Endothelial cell of umbilical vein (primary cell): ENCODE measurements at regions not wholly inside any gene's neighbourhood (a gene's known extent, or its start where the extent isn't known, plus 50 kb on each side); places are given as distances from the start of the nearest gene placed in this dataset.

Experiments
- BruUV-seq: library from RNA; stranded (reverse); fragments of 400-500 nt; replicated peaks from 2 replicates; lab custom pipeline; 2021; lab: Mats Ljungman, UMichigan
- CTCF ChIA-PET: fragments of 300-600, 350-600 bp; sonication (Branson Sonifier 250); formaldehyde crosslinking; loops from one replicate; lab custom pipeline; 2021; ENCODE audit warnings: antibody characterized with exemption, inconsistent platforms; lab: Charles Lee
- POLR2A ChIA-PET: fragments of 300-600, 350-600 bp; sonication (Branson Sonifier 250); formaldehyde crosslinking; loops from one replicate; lab custom pipeline; 2021; ENCODE audit warnings: antibody characterized with exemption, inconsistent platforms; lab: Charles Lee
- DNase-seq: peaks from one replicate; pipeline ENCODE4 v3.0.0-alpha.2; 2011; ENCODE audit warnings: low read depth, low spot score
- FAIRE-seq: peaks from 2 replicates; lab custom pipeline; 2011; peaks lifted over from hg19 to GRCh38; lab: Jason Lieb, UNC
- H2AFZ ChIP-seq: 2 replicates; pipeline ENCODE4 v1.6.0; 2012; ENCODE audit warnings: low read depth, low read length, control low read depth, inconsistent platforms
- H3K27ac ChIP-seq: 2 replicates; pipeline ENCODE4 v1.5.1; 2011; ENCODE audit warnings: low read depth, mild to moderate bottlenecking, control low read depth, low read length, moderate library complexity; ENCODE audit not compliant: insufficient read depth
- H3K27me3 ChIP-seq, 2 experiments: 2 replicates each; pipeline versions ENCODE4 v1.6.0 to v1.6.1; 2011; ENCODE audit warnings: low read length in 2 of 2, mixed read lengths in 1 of 2; ENCODE audit not compliant: control insufficient read depth in 2 of 2, insufficient read depth in 2 of 2
- H3K36me3 ChIP-seq, 2 experiments: 2 replicates in 1 of 2; 3 replicates in 1 of 2; pipeline ENCODE4 v1.5.1; 2011; ENCODE audit warnings: low read length in 2 of 2, mild to moderate bottlenecking in 1 of 2, moderate library complexity in 1 of 2; ENCODE audit not compliant: control insufficient read depth in 2 of 2, insufficient read depth in 2 of 2; ENCODE audit errors: extremely low read depth in 1 of 2
- H3K4me1 ChIP-seq: 3 replicates; pipeline ENCODE4 v1.5.1; 2011; ENCODE audit warnings: mild to moderate bottlenecking, low read length; ENCODE audit not compliant: control insufficient read depth, insufficient read depth; ENCODE audit errors: extremely low read depth
- H3K4me2 ChIP-seq: 2 replicates; pipeline ENCODE4 v1.6.1; 2011; ENCODE audit warnings: low read length, control low read depth, mixed read lengths; ENCODE audit not compliant: insufficient read depth
- H3K4me3 ChIP-seq, 3 experiments: fragments of 200-600 bp in 1 of 3; sonication (generic), shearing (Covaris generic) in 1 of 3; replicated peaks in 1 of 3; 2 replicates each; pipeline ENCODE4 v1.5.1; 2011 to 2016; ENCODE audit warnings: control low read depth in 3 of 3, low read length in 3 of 3, mild to moderate bottlenecking in 2 of 3, inconsistent platforms in 1 of 3, low read depth in 1 of 3, moderate library complexity in 1 of 3; ENCODE audit not compliant: insufficient read depth in 1 of 3
- H3K79me2 ChIP-seq: 2 replicates; pipeline ENCODE4 v1.6.0; 2012; ENCODE audit warnings: low read length, inconsistent platforms; ENCODE audit not compliant: control insufficient read depth, insufficient read depth
- H3K9ac ChIP-seq: replicated peaks from 2 replicates; pipeline ENCODE3; 2011; ENCODE audit warnings: low read length, control low read depth; ENCODE audit not compliant: insufficient read depth; ENCODE audit errors: extremely low read depth
- H3K9me1 ChIP-seq: replicated peaks from 3 replicates; pipeline ENCODE4 v1.6.0; 2011; ENCODE audit warnings: mild to moderate bottlenecking, low read length; ENCODE audit not compliant: control insufficient read depth, insufficient read depth; ENCODE audit errors: extremely low read depth
- H3K9me3 ChIP-seq: replicated peaks from 2 replicates; pipeline ENCODE4 v1.5.1; 2012; ENCODE audit warnings: low read length, inconsistent platforms; ENCODE audit not compliant: control insufficient read depth, insufficient read depth
- H4K20me1 ChIP-seq: replicated peaks from 2 replicates; pipeline ENCODE3; 2011; ENCODE audit warnings: mild to moderate bottlenecking, low read length; ENCODE audit not compliant: control insufficient read depth, insufficient read depth; ENCODE audit errors: extremely low read depth
- CTCF ChIP-seq, 2 donors: IDR thresholded peaks; 1 replicate in 1 of 2; 2 replicates in 1 of 2; pipeline ENCODE4 v1.5.1; 2011; ENCODE audit warnings: low read length in 2 of 2, mild to moderate bottlenecking in 2 of 2, moderate library complexity in 2 of 2, control low read depth in 1 of 2, inconsistent platforms in 1 of 2, low read depth in 1 of 2; ENCODE audit not compliant: insufficient read depth in 1 of 2; ENCODE audit errors: extremely low read depth in 1 of 2
- EZH2 ChIP-seq: IDR thresholded peaks from 2 replicates; pipeline ENCODE4 v1.6.1; 2012; ENCODE audit warnings: borderline replicate concordance, low read depth, mild to moderate bottlenecking, moderate library complexity, low read length, inconsistent platforms; ENCODE audit not compliant: severe bottlenecking
- FOS ChIP-seq: IDR thresholded peaks from 2 replicates; pipeline ENCODE4 v1.6.1; 2011; ENCODE audit warnings: mild to moderate bottlenecking, low read length, moderate library complexity, borderline replicate concordance; ENCODE audit not compliant: insufficient read depth
- GATA2 ChIP-seq: IDR thresholded peaks from 2 replicates; pipeline ENCODE4 v1.7.0; 2011; ENCODE audit warnings: low read depth, mild to moderate bottlenecking, moderate library complexity, mixed read lengths, low read length; ENCODE audit not compliant: insufficient read length, insufficient read depth
- JUN ChIP-seq: IDR thresholded peaks from 2 replicates; pipeline ENCODE4 v1.6.1; 2011; ENCODE audit warnings: borderline replicate concordance, low read depth; ENCODE audit not compliant: insufficient read length, insufficient read depth
- MAX ChIP-seq: IDR thresholded peaks from 2 replicates; pipeline ENCODE4 v1.6.1; 2011; ENCODE audit not compliant: insufficient read depth, insufficient read length
- MYC ChIP-seq: IDR thresholded peaks from one replicate; pipeline ENCODE4 v1.6.1; 2011; ENCODE audit warnings: mild to moderate bottlenecking, low read depth, low read length
- POLR2A ChIP-seq: IDR thresholded peaks from 2 replicates; pipeline ENCODE4 v1.6.1; 2012; ENCODE audit warnings: low read depth, mild to moderate bottlenecking, control low read depth, low read length
- POLR2AphosphoS5 ChIP-seq: IDR thresholded peaks from 2 replicates; pipeline ENCODE4 v1.6.1; 2012; ENCODE audit warnings: low read depth, mild to moderate bottlenecking, control low read depth, low read length, moderate library complexity; ENCODE audit not compliant: insufficient read depth
- dilution Hi-C: fragments of 300-500 bp; cut with MboI; formaldehyde crosslinking; loops from one replicate; pipeline ENCODE4 v1.15.0; 2019; ENCODE audit warnings: low sequenced_read_pairs; ENCODE audit not compliant: extremely low pct_ligation_motif_present
- intact Hi-C: fragments of 100-400 bp; cut with micrococcal nuclease; formaldehyde crosslinking; loops from one replicate; pipeline ENCODE4 v1.10.0; 2022

- FAIRE-seq: no peak
- H2AFZ ChIP-seq: no peak overlapping the region
- no peak overlapping the region for H3K4me3 ChIP-seq
- dilution Hi-C loops (no loop called here), intact Hi-C loops (no loop called here)
- DNase-seq: no peak
- no peaks in the 10 kb centered on the region for H3K36me3 ChIP-seq
- H3K79me2 ChIP-seq: no peaks in the 10 kb centered on the region
- BruUV-seq: no TSS peak
- TF ChIP-seq POLR2AphosphoS5 (no peak), MAX (no peak), MYC (no peak), POLR2A (no peak), EZH2 (no peak), GATA2 (no peak), FOS (no peak), CTCF (IDR thresholded peaks at IDR 0.05; ENCODE audit: extremely low read depth in 1 of 2, insufficient read depth in 1 of 2, low read depth in 1 of 2, low read length in 2 of 2) (no peak), JUN (no peak)
- CTCF ChIA-PET: no interaction called here
- no peak overlapping the region for H3K27ac ChIP-seq
- no peaks in the 10 kb centered on the region for H3K4me1 ChIP-seq
- no peak overlapping the region for H3K9ac ChIP-seq
- no peaks in the 10 kb centered on the region for H3K9me3 ChIP-seq
- H4K20me1 ChIP-seq: no peaks in the 10 kb centered on the region
- H3K9me1 ChIP-seq: no peaks in the 10 kb centered on the region
- POLR2A ChIA-PET: no interaction called here
- no peaks in the 10 kb centered on the region for H3K27me3 ChIP-seq
- H3K4me2 ChIP-seq: no peak overlapping the region
Measured at GRCh38 chr13:109595471-109595870, 190.9 kb downstream of the IRS2 start.
